ENCODE measurements at regions not wholly inside any gene's neighbourhood (a gene's known extent, or its start where the extent isn't known, plus 50 kb on each side); places are given as distances from the start of the nearest gene placed in this dataset.

- TF ChIP-seq POLR2AphosphoS5 (IDR thresholded peaks at IDR 0.05; ENCODE audit: control insufficient read depth, insufficient read depth, low read depth, low read length): no peak
- TF ChIP-seq, protein P1, sequence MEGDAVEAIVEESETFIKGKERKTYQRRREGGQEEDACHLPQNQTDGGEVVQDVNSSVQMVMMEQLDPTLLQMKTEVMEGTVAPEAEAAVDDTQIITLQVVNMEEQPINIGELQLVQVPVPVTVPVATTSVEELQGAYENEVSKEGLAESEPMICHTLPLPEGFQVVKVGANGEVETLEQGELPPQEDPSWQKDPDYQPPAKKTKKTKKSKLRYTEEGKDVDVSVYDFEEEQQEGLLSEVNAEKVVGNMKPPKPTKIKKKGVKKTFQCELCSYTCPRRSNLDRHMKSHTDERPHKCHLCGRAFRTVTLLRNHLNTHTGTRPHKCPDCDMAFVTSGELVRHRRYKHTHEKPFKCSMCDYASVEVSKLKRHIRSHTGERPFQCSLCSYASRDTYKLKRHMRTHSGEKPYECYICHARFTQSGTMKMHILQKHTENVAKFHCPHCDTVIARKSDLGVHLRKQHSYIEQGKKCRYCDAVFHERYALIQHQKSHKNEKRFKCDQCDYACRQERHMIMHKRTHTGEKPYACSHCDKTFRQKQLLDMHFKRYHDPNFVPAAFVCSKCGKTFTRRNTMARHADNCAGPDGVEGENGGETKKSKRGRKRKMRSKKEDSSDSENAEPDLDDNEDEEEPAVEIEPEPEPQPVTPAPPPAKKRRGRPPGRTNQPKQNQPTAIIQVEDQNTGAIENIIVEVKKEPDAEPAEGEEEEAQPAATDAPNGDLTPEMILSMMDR (IDR thresholded peaks at IDR 0.05 in 2 of 3, conservative IDR thresholded peaks at IDR 0.05 in 1 of 3; ENCODE audit: insufficient read depth in 2 of 3, low read depth in 1 of 3, low read length in 3 of 3): no peak
Measured at GRCh38 chr4:113834298-113834697, 72.8 kb upstream of the CAMK2D start.

Data from K562 (cell line).